ENCODE measurements at regions not wholly inside any gene's neighbourhood (a gene's known extent, or its start where the extent isn't known, plus 50 kb on each side); places are given as distances from the start of the nearest gene placed in this dataset.

DNA sequence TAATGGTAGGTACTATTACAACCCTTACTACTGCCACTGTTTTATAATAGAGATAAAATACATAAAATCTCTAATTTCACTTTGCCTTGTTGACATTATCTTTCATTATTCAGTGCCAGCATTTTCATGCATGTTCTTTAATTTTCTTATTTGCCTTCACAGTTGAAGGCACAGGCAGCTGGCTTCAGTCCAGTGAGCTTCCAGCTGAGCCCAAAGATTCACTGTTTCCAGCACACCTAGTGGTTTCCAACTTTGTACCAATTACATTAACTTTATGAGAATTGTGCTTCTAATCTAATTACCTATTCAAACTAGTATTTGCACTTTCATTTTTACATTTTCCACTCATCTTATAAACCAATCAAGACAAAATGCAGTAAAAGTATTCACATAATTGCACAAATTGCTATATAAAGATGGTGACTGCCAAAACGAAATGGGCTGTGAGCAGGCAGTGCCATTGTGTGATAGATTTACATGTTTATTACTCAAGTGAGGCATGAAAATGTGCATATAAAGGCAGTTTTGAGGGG, 228.3 kb downstream of the MFSD1 start:
- WGBS, 2 experiments (ENCODE audit: insufficient coverage in 1 of 2, insufficient read length in 1 of 2) = 83% methylated on average over 1 of the region's 1 CpG; no CpG with 5 or more reads in 1 of the 2 experiments
- no peaks in the 10 kb centered on the region for H3K27me3 ChIP-seq (ENCODE audit: control insufficient read depth, insufficient read depth, low read length, poor library complexity, severe bottlenecking)
- H3K9ac ChIP-seq (ENCODE audit: extremely low read depth, low read length, poor library complexity, severe bottlenecking) = no peak overlapping the region
- no peaks in the 10 kb centered on the region for H3K4me1 ChIP-seq (ENCODE audit: control insufficient read depth, insufficient read depth, low read length)
- Mint-ChIP-seq H3K4me3 (no peak overlapping the region), H3K27ac (no peak overlapping the region), H3K36me3 (ENCODE audit: low read depth) (no peaks in the 10 kb centered on the region), H3K4me1 (no peaks in the 10 kb centered on the region), H3K9me3 (no peaks in the 10 kb centered on the region), H3K27me3 (ENCODE audit: insufficient read depth) (peaks cover 6% of the 10 kb centered on the region)
- no peak overlapping the region for H3K4me3 ChIP-seq (ENCODE audit: low read length)
- TF ChIP-seq, protein P1, sequence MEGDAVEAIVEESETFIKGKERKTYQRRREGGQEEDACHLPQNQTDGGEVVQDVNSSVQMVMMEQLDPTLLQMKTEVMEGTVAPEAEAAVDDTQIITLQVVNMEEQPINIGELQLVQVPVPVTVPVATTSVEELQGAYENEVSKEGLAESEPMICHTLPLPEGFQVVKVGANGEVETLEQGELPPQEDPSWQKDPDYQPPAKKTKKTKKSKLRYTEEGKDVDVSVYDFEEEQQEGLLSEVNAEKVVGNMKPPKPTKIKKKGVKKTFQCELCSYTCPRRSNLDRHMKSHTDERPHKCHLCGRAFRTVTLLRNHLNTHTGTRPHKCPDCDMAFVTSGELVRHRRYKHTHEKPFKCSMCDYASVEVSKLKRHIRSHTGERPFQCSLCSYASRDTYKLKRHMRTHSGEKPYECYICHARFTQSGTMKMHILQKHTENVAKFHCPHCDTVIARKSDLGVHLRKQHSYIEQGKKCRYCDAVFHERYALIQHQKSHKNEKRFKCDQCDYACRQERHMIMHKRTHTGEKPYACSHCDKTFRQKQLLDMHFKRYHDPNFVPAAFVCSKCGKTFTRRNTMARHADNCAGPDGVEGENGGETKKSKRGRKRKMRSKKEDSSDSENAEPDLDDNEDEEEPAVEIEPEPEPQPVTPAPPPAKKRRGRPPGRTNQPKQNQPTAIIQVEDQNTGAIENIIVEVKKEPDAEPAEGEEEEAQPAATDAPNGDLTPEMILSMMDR (conservative IDR thresholded peaks at IDR 0.05) = no peak
- no peaks in the 10 kb centered on the region for H3K36me3 ChIP-seq (ENCODE audit: control insufficient read depth, insufficient read depth, low read length)
- no peak for DNase-seq
- H3K27ac ChIP-seq (ENCODE audit: low read depth, low read length) = no peak overlapping the region
- no peaks in the 10 kb centered on the region for H3K9me3 ChIP-seq (ENCODE audit: control insufficient read depth, low read length)

DNA sequence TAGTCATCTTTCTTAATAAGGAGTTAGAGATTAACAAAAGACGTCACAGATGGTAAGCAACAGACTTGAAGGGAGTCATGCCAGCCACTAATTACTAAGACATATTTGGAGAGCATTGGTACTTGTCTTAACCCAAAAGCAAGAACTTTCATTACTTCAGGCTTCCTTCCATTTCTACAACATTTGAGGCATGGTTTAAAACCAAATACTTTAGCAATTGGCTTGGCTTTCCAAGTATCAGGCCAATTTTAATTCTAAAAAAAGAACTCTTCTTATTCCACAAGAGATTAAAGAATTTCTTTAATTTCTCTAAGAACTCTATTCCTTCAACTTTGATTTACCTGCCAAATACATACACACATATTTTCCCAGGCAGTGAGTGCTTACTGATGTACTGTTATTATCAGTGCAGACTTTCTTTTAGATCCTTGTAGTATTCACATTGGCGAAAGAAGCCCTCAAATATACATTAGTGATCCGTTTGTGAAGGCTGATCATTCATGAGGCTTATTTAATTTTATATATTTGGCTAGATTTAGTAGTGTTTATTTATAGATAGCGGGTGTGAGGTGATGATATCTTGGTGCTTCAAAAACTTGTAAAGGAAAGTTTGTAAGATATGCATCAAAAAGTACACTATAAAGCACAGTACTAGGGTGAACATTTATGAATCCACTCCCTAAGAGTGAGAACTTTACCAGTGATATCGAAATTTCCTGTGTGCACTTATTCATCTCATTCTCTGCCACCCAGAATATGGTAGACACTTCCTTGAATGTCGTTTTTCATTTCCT, 229.2 kb downstream of the MFSD1 start:
- TF ChIP-seq, protein P1 (conservative IDR thresholded peaks at IDR 0.05) = no peak
- Histone ChIP-seq H3K4me1 (ENCODE audit: control insufficient read depth, insufficient read depth, low read length) (no peaks in the 10 kb centered on the region), H3K4me3 (ENCODE audit: low read length) (no peak overlapping the region), H3K36me3 (ENCODE audit: control insufficient read depth, insufficient read depth, low read length) (no peaks in the 10 kb centered on the region), H3K9me3 (ENCODE audit: control insufficient read depth, low read length) (no peaks in the 10 kb centered on the region), H3K27me3 (ENCODE audit: control insufficient read depth, insufficient read depth, low read length, poor library complexity, severe bottlenecking) (no peaks in the 10 kb centered on the region), H3K9ac (ENCODE audit: extremely low read depth, low read length, poor library complexity, severe bottlenecking) (no peak overlapping the region), H3K27ac (ENCODE audit: low read depth, low read length) (no peak overlapping the region)
- no peaks in the 10 kb centered on the region for H3K9me3 Mint-ChIP-seq
- H3K36me3 Mint-ChIP-seq (ENCODE audit: low read depth) = no peaks in the 10 kb centered on the region
- no peak overlapping the region for H3K4me3 Mint-ChIP-seq
- H3K27me3 Mint-ChIP-seq (ENCODE audit: insufficient read depth) = peaks cover 6% of the 10 kb centered on the region
- 73 to 84% methylated on average over 3 to 6 of the region's 6 CpGs for WGBS, 2 experiments (ENCODE audit: insufficient coverage in 1 of 2, insufficient read length in 1 of 2)
- no peak for DNase-seq
- H3K4me1 Mint-ChIP-seq = no peaks in the 10 kb centered on the region
- H3K27ac Mint-ChIP-seq = no peak overlapping the region

DNA sequence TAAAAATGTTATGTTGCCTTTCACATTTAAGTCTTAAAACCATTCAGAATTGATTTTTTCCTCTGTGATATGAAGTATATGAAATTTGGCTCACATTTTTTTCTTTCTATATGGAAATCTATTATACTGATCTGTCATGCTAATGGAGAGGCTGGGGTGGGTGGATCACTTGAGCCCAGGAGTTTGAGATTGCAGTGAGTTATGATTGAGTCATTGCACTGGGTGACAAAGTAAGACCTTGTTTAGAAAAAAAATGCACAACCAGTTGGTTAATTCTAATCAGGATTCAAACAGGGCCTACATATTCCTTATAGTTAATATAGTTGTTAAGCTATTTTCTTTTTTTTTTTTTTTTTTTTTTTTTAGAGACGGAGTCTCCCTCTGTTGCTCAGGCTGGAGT, 230.5 kb downstream of the MFSD1 start:
- 100% methylated on average over 1 of the region's 1 CpG; no CpG with 5 or more reads in 1 of the 2 experiments for WGBS, 2 experiments (ENCODE audit: insufficient coverage in 1 of 2, insufficient read length in 1 of 2)
- TF ChIP-seq, protein P1 (conservative IDR thresholded peaks at IDR 0.05) = no peak
- H3K36me3 Mint-ChIP-seq (ENCODE audit: low read depth) = no peaks in the 10 kb centered on the region

More for the DNA sequence above, 230.5 kb downstream of the MFSD1 start:
- Histone ChIP-seq H3K9ac (ENCODE audit: extremely low read depth, low read length, poor library complexity, severe bottlenecking) (no peak overlapping the region), H3K27me3 (ENCODE audit: control insufficient read depth, insufficient read depth, low read length, poor library complexity, severe bottlenecking) (no peaks in the 10 kb centered on the region), H3K4me3 (ENCODE audit: low read length) (no peak overlapping the region), H3K9me3 (ENCODE audit: control insufficient read depth, low read length) (no peaks in the 10 kb centered on the region), H3K4me1 (ENCODE audit: control insufficient read depth, insufficient read depth, low read length) (no peaks in the 10 kb centered on the region), H3K27ac (ENCODE audit: low read depth, low read length) (no peak overlapping the region), H3K36me3 (ENCODE audit: control insufficient read depth, insufficient read depth, low read length) (no peaks in the 10 kb centered on the region)
- Mint-ChIP-seq H3K9me3 (no peaks in the 10 kb centered on the region), H3K4me1 (no peaks in the 10 kb centered on the region), H3K27ac (no peak overlapping the region), H3K4me3 (no peak overlapping the region), H3K27me3 (ENCODE audit: insufficient read depth) (peaks cover 6% of the 10 kb centered on the region)
- DNase-seq = no peak

All from endodermal cell (in vitro differentiated cells).